K562 (cell line): ENCODE measurements at regions not wholly inside any gene's neighbourhood (a gene's known extent, or its start where the extent isn't known, plus 50 kb on each side); places are given as distances from the start of the nearest gene placed in this dataset.

Experiments used
- ATAC-seq: fragments of 200-7000 bp; cut with Tn5 transposase; 3 replicates; pipeline ENCODE4 v1.9.1; 2020; ENCODE audit warnings: moderate library complexity
- BruUV-seq: library from RNA; stranded (reverse); fragments of 400-500 nt; replicated peaks from 2 replicates; lab custom pipeline; 2021; lab: Mats Ljungman, UMichigan
- CTCF ChIA-PET: fragments of 300-600 bp; formaldehyde crosslinking; extraction: SDS; loops from one replicate; lab custom pipeline; 2021; ENCODE audit warnings: low intra/inter-chr PET ratio; lab: Yijun Ruan, JAX
- POLR2A ChIA-PET: fragments of 300-600, 350-650 bp; sonication (Branson Sonifier 250); formaldehyde crosslinking; extraction: SDS; loops from one replicate; lab custom pipeline; 2021; ENCODE audit warnings: antibody characterized with exemption, inconsistent platforms; lab: Yijun Ruan, JAX
- DNase-seq, 4 experiments: peaks; one replicate each; pipeline versions ENCODE4 v3.0.0 to v3.0.0-alpha.2; 2011 to 2018; ENCODE audit warnings: low spot score in 3 of 4, mixed read lengths in 3 of 4; ENCODE audit errors: extremely low read depth in 1 of 4
- FAIRE-seq: peaks from 2 replicates; lab custom pipeline; 2011; peaks lifted over from hg19 to GRCh38; lab: Jason Lieb, UNC
- H2AFZ ChIP-seq: 2 replicates; pipeline ENCODE4 v1.6.0; 2011; ENCODE audit warnings: low read depth, low read length, control low read depth, inconsistent platforms
- H3K27ac ChIP-seq: fragments of 200-600 bp; 3 replicates; pipeline ENCODE4 v1.8.0; 2011; ENCODE audit warnings: low read depth, mild to moderate bottlenecking, control low read depth, inconsistent platforms, low read length, moderate library complexity, mixed read lengths; ENCODE audit errors: extremely low read depth
- H3K27me3 ChIP-seq, 2 experiments: fragments of 300-600 bp in 1 of 2; 2 replicates in 1 of 2; 3 replicates in 1 of 2; pipeline versions ENCODE4 v1.6.0 to v1.8.0; 2011; ENCODE audit warnings: inconsistent platforms in 2 of 2, low read length in 2 of 2, mild to moderate bottlenecking in 1 of 2, mixed read lengths in 1 of 2, moderate library complexity in 1 of 2; ENCODE audit not compliant: control insufficient read depth in 2 of 2, insufficient read depth in 2 of 2
- H3K36me3 ChIP-seq: fragments of 300-600 bp; 3 replicates; pipeline ENCODE4 v1.8.0; 2011; ENCODE audit warnings: mild to moderate bottlenecking, low read length, inconsistent platforms; ENCODE audit not compliant: control insufficient read depth, insufficient read depth
- H3K4me1 ChIP-seq, 2 experiments: fragments of 200-600 bp in 1 of 2; replicated peaks in 1 of 2; 2 replicates in 1 of 2; 3 replicates in 1 of 2; pipeline versions ENCODE4 v1.5.1 to v1.8.0; 2011; ENCODE audit warnings: inconsistent platforms in 2 of 2, low read length in 2 of 2, mild to moderate bottlenecking in 1 of 2, mixed read lengths in 1 of 2, moderate library complexity in 1 of 2; ENCODE audit not compliant: control insufficient read depth in 2 of 2, insufficient read depth in 2 of 2
- H3K4me2 ChIP-seq: 2 replicates; pipeline ENCODE4 v1.6.1; 2011; ENCODE audit warnings: low read length, control low read depth, inconsistent platforms, mixed read lengths; ENCODE audit not compliant: insufficient read depth
- H3K4me3 ChIP-seq: fragments of 200-600 bp; sonication (generic), shearing (Covaris generic); 2 replicates; pipeline ENCODE4 v1.5.1; 2016; ENCODE audit warnings: control low read depth, inconsistent platforms
- H3K79me2 ChIP-seq: fragments of 200-600 bp; 3 replicates; pipeline ENCODE4 v1.8.0; 2011; ENCODE audit warnings: low read length, inconsistent platforms; ENCODE audit not compliant: control insufficient read depth, insufficient read depth
- H3K9ac ChIP-seq, 2 experiments: 2 replicates each; pipeline versions ENCODE4 v1.6.0 to v1.6.1; 2011; ENCODE audit warnings: low read depth in 2 of 2, low read length in 2 of 2, control low read depth in 1 of 2, inconsistent platforms in 1 of 2, mild to moderate bottlenecking in 1 of 2, mixed read lengths in 1 of 2; ENCODE audit not compliant: insufficient read depth in 1 of 2
- H3K9me1 ChIP-seq: one replicate; pipeline ENCODE4 v1.6.0; 2011; ENCODE audit warnings: inconsistent platforms, mild to moderate bottlenecking, low read length, moderate library complexity; ENCODE audit not compliant: control insufficient read depth, insufficient read depth
- H3K9me3 ChIP-seq: replicated peaks from 2 replicates; pipeline ENCODE4 v1.5.1; 2011; ENCODE audit warnings: low read depth, low read length, inconsistent platforms; ENCODE audit not compliant: control insufficient read depth, insufficient read depth
- H4K20me1 ChIP-seq: replicated peaks from 2 replicates; pipeline ENCODE4 v1.6.1; 2011; ENCODE audit warnings: low read length, inconsistent platforms, mixed read lengths; ENCODE audit not compliant: control insufficient read depth, insufficient read depth
- CBX8 ChIP-seq: fragments of 200-600 bp; sonication (generic); IDR thresholded peaks from 2 replicates; pipeline ENCODE4 v1.6.1; 2012; ENCODE audit warnings: borderline replicate concordance, mixed run types, low read depth, mild to moderate bottlenecking, moderate library complexity, mixed read lengths, low read length, control low read depth, inconsistent platforms; ENCODE audit not compliant: poor library complexity, severe bottlenecking; ENCODE audit errors: extremely low read depth
- GTF2F1 ChIP-seq: IDR thresholded peaks from 2 replicates; pipeline ENCODE4 v1.6.1; 2011; ENCODE audit warnings: low read depth, low read length, improper control_type of control experiment
- PPARD ChIP-seq: fragments of 250-450 bp; sonication (Bioruptor Pico); IDR thresholded peaks from 2 replicates; pipeline ENCODE4 v1.8.0; 2022; ENCODE audit warnings: inconsistent platforms, mild to moderate bottlenecking, moderate library complexity
- RBM22 ChIP-seq: fragments of 200-400 bp; formaldehyde crosslinking; IDR thresholded peaks from 2 replicates; pipeline ENCODE4 v1.6.1; 2018; ENCODE audit warnings: low read length, low read depth; ENCODE audit not compliant: poor library complexity, severe bottlenecking
- SMAD3 ChIP-seq: fragments of 450-650 bp; formaldehyde crosslinking; conservative IDR thresholded peaks from 2 replicates; pipeline ENCODE4 v1.4.0; 2020; ENCODE audit warnings: mild to moderate bottlenecking
- TAF7 ChIP-seq: fragments of 450-650 bp; IDR thresholded peaks from 2 replicates; pipeline ENCODE4 v1.6.1; 2016; ENCODE audit warnings: missing genetic modification characterization, missing compliant biosample characterization
- TOE1 ChIP-seq, 2 experiments: fragments of 450-650 bp in 1 of 2; sonication (generic) in 1 of 2; formaldehyde crosslinking in 1 of 2; IDR thresholded peaks; 2 replicates each; pipeline versions ENCODE4 v1.7.1 to v1.8.0; 2016 to 2022; ENCODE audit warnings: borderline replicate concordance in 2 of 2, mild to moderate bottlenecking in 2 of 2, antibody characterized with exemption in 1 of 2, inconsistent platforms in 1 of 2, low read depth in 1 of 2, missing genetic modification reagents in 1 of 2, moderate library complexity in 1 of 2
- ZFP30 ChIP-seq: fragments of 250-450 bp; sonication (Bioruptor Pico); IDR thresholded peaks from 2 replicates; pipeline ENCODE4 v1.8.0; 2022; ENCODE audit warnings: moderate library complexity, mild to moderate bottlenecking, inconsistent platforms, borderline replicate concordance
- ZNF707 ChIP-seq: fragments of 250-450 bp; sonication (Bioruptor Pico); conservative IDR thresholded peaks from 2 replicates; pipeline ENCODE4 v1.8.0; 2022; ENCODE audit warnings: inconsistent platforms, mild to moderate bottlenecking, moderate library complexity
- WGBS: fragments of 100-300 bp; shearing (Covaris generic); methylation state at CpG from one replicate; pipeline ENCODE4 v1.1.6; 2016; ENCODE audit warnings: low coverage, mixed read lengths; ENCODE audit not compliant: insufficient coverage; ENCODE audit errors: missing lambda C conversion rate; 5-methylcytosine and 5-hydroxymethylcytosine counted together
- in situ Hi-C: fragments of 300-500 bp; cut with MboI; formaldehyde crosslinking; loops from 4 replicates; pipeline ENCODE4 v1.15.0; 2018; ENCODE audit warnings: inconsistent platforms, mixed read lengths
- intact Hi-C: fragments of 100-400 bp; cut with micrococcal nuclease; formaldehyde crosslinking; loops from 2 replicates; pipeline ENCODE4 v1.14.2; 2022
- TF ChIP-seq, protein P1 (sequence below): fragments of 450-650 bp; IDR thresholded peaks from 2 replicates; pipeline ENCODE4 v1.6.1; 2016; ENCODE audit warnings: low read depth, mild to moderate bottlenecking, moderate library complexity
- TF ChIP-seq, protein P2 (sequence below): sonication (generic); formaldehyde crosslinking; IDR thresholded peaks from 2 replicates; pipeline ENCODE4 v1.8.1; 2023; ENCODE audit warnings: missing genetic modification reagents, mild to moderate bottlenecking, borderline replicate concordance
- TF ChIP-seq, protein P3 (sequence below), 2 experiments: fragments of 450-650 bp; conservative IDR thresholded peaks; 2 replicates each; pipeline ENCODE4 v1.6.1; 2017; ENCODE audit warnings: mild to moderate bottlenecking in 2 of 2, moderate library complexity in 2 of 2
- TF ChIP-seq, protein P4 (sequence below): fragments of 250-450 bp; sonication (Bioruptor Pico); IDR thresholded peaks from 2 replicates; pipeline ENCODE4 v1.4.0; 2020; ENCODE audit warnings: mild to moderate bottlenecking

DNA sequence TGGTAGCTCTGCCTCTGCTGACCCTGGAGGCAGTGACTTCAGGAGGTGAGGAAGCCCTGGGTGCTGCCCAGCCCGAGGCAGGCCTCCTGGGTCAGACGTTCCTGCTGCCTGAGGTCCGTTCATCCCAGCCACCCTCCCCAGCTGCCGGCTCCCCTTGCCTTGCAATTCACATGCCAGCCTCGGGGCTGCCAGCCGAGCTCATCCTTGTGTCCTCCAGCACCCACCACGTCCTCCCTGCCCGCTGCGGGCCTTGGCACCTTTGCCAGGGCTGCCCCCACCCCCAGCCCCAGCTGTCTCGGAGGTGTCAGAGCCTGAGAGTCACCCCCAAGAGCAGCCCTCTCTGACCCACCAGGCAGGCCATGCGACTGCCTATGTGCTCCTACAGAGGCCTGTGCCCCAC is 162.1 kb upstream of the RNF32 start:
- no TSS peak for BruUV-seq
- no peaks in the 10 kb centered on the region for H3K79me2 ChIP-seq
- peaks cover 21 to 44% of the 10 kb centered on the region in 2 experiments; a peak in 4 of 5 replicates for H3K27me3 ChIP-seq
- H3K9me3 ChIP-seq: no peaks in the 10 kb centered on the region
- H3K4me1 ChIP-seq: peaks cover 0 to 6% of the 10 kb centered on the region in 2 experiments; a peak in 1 of 5 replicates
- no peak overlapping the region for H3K27ac ChIP-seq
- no peak overlapping the region for H2AFZ ChIP-seq
- FAIRE-seq (no peak), ATAC-seq (no peak), DNase-seq (no peak)
- H3K9ac ChIP-seq: no peak overlapping the region
- H3K36me3 ChIP-seq: no peaks in the 10 kb centered on the region
- ChIA-PET CTCF (no interaction called here), POLR2A (no interaction called here)
- no peak overlapping the region for H3K4me3 ChIP-seq
- intact Hi-C loops (no loop called here), in situ Hi-C loops (loop anchor here (10.0 kb wide), 1 partner anchor 664 kb away; the partner anchor contains the start of gene SHH)
- no peaks in the 10 kb centered on the region for H4K20me1 ChIP-seq
- H3K9me1 ChIP-seq: no peaks in the 10 kb centered on the region
- 2% methylated on average over 11 of the region's 11 CpGs for WGBS
- H3K4me2 ChIP-seq: no peak overlapping the region
- TF ChIP-seq, protein P1, sequence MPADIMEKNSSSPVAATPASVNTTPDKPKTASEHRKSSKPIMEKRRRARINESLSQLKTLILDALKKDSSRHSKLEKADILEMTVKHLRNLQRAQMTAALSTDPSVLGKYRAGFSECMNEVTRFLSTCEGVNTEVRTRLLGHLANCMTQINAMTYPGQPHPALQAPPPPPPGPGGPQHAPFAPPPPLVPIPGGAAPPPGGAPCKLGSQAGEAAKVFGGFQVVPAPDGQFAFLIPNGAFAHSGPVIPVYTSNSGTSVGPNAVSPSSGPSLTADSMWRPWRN: no peak
- no peak for TF ChIP-seq CBX8
- no peak for TF ChIP-seq ZNF707 (CRISPR knock-in tag)
- no peak for TF ChIP-seq GTF2F1
- TF ChIP-seq TAF7: no peak
- TF ChIP-seq, protein P2, sequence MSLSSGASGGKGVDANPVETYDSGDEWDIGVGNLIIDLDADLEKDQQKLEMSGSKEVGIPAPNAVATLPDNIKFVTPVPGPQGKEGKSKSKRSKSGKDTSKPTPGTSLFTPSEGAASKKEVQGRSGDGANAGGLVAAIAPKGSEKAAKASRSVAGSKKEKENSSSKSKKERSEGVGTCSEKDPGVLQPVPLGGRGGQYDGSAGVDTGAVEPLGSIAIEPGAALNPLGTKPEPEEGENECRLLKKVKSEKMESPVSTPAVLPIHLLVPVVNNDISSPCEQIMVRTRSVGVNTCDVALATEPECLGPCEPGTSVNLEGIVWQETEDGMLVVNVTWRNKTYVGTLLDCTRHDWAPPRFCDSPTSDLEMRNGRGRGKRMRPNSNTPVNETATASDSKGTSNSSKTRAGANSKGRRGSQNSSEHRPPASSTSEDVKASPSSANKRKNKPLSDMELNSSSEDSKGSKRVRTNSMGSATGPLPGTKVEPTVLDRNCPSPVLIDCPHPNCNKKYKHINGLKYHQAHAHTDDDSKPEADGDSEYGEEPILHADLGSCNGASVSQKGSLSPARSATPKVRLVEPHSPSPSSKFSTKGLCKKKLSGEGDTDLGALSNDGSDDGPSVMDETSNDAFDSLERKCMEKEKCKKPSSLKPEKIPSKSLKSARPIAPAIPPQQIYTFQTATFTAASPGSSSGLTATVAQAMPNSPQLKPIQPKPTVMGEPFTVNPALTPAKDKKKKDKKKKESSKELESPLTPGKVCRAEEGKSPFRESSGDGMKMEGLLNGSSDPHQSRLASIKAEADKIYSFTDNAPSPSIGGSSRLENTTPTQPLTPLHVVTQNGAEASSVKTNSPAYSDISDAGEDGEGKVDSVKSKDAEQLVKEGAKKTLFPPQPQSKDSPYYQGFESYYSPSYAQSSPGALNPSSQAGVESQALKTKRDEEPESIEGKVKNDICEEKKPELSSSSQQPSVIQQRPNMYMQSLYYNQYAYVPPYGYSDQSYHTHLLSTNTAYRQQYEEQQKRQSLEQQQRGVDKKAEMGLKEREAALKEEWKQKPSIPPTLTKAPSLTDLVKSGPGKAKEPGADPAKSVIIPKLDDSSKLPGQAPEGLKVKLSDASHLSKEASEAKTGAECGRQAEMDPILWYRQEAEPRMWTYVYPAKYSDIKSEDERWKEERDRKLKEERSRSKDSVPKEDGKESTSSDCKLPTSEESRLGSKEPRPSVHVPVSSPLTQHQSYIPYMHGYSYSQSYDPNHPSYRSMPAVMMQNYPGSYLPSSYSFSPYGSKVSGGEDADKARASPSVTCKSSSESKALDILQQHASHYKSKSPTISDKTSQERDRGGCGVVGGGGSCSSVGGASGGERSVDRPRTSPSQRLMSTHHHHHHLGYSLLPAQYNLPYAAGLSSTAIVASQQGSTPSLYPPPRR (CRISPR knock-in tag): no peak
- TF ChIP-seq, protein P3, sequence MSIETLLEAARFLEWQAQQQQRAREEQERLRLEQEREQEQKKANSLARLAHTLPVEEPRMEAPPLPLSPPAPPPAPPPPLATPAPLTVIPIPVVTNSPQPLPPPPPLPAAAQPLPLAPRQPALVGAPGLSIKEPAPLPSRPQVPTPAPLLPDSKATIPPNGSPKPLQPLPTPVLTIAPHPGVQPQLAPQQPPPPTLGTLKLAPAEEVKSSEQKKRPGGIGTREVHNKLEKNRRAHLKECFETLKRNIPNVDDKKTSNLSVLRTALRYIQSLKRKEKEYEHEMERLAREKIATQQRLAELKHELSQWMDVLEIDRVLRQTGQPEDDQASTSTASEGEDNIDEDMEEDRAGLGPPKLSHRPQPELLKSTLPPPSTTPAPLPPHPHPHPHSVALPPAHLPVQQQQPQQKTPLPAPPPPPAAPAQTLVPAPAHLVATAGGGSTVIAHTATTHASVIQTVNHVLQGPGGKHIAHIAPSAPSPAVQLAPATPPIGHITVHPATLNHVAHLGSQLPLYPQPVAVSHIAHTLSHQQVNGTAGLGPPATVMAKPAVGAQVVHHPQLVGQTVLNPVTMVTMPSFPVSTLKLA (conservative IDR thresholded peaks at IDR 0.05): no peak
- TF ChIP-seq, protein P4, sequence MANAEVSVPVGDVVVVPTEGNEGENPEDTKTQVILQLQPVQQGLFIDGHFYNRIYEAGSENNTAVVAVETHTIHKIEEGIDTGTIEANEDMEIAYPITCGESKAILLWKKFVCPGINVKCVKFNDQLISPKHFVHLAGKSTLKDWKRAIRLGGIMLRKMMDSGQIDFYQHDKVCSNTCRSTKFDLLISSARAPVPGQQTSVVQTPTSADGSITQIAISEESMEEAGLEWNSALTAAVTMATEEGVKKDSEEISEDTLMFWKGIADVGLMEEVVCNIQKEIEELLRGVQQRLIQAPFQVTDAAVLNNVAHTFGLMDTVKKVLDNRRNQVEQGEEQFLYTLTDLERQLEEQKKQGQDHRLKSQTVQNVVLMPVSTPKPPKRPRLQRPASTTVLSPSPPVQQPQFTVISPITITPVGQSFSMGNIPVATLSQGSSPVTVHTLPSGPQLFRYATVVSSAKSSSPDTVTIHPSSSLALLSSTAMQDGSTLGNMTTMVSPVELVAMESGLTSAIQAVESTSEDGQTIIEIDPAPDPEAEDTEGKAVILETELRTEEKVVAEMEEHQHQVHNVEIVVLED (CRISPR knock-in tag): no peak
- no peak for TF ChIP-seq ZFP30 (CRISPR knock-in tag)
- TF ChIP-seq SMAD3 (CRISPR knock-in tag): no peak
- no peak for TF ChIP-seq RBM22
- no peak for TF ChIP-seq TOE1 (IDR thresholded peaks at IDR 0.05; ENCODE audit: borderline replicate concordance)
- no peak for TF ChIP-seq TOE1 (CRISPR knock-in tag; IDR thresholded peaks at IDR 0.05; ENCODE audit: borderline replicate concordance, low read depth)
- no peak for TF ChIP-seq PPARD (CRISPR knock-in tag)
